Epithelial cell of esophagus (primary cell): ENCODE measurements at regions not wholly inside any gene's neighbourhood (a gene's known extent, or its start where the extent isn't known, plus 50 kb on each side); places are given as distances from the start of the nearest gene placed in this dataset.
A peak's percentile ranks its signal among the peaks of the same experiment; 100 is the strongest.

ENCODE experiments used
- DNase-seq: peaks from one replicate; pipeline ENCODE4 v3.0.0; 2010; ENCODE audit warnings: low read depth
- H3K4me3 ChIP-seq: 2 replicates; pipeline ENCODE4 v1.5.1; 2011; ENCODE audit warnings: mild to moderate bottlenecking, low read length, control low read depth
- TF ChIP-seq, protein P1 (sequence below): IDR thresholded peaks from 2 replicates; pipeline ENCODE4 v1.5.1; 2011; ENCODE audit warnings: low read depth, mild to moderate bottlenecking, low read length, control low read depth, inconsistent platforms; ENCODE audit not compliant: insufficient read depth; ENCODE audit errors: missing control alignments

DNA sequence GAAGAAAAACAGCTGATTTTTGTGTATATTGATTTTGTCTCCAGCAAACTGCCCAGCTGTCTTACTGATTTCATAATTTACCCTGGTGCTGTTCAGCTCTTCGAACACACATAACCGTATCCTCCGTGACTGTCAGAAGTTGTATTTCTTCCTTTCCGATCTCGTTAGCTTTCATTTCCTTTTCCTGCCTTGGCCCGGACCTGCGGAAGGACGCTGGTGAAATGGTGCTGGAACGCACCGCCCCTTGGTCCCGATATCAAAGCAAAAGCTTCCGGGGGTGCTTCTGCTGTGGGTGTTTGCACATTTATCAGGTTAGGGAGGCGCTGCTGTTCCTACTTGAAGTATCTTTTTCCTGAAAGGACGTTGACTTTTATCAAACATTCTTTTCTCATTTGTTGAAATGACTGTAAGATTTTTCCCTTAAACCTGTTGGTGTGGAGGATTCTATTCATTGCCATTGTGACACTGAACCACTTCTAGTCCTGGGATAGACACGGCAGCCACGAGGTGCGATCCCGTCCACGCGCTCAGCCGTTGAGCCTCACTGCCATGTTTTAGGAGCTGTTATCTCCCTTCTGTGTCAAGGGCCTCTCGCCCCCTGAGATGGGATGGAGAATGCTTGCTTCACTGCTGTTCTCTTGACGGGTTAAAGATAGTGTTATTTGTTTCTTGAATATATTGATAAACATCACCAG, 72.6 kb downstream of the FOXL3 start:
- DNase-seq: peak; percentile 14

DNA sequence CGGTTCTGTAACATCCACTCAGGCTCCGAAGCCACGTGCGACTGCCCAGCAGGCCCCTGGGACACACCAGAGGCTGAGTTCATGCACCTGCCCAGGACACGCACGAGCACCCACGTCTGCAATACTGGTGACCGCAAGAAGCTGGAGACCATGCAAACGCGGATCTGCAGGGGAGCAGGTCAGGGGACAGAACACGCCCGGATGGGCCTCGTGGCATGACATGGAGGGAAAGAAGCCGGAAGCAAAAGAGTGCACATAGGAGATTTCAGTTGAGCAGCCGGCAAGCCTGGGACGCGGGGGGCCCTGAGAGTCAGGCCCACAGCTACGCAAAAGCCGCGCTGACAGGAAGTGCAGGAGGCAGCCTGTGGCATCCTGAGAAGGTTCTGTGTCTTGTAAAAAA, 73.7 kb downstream of the FOXL3 start:
- TF ChIP-seq, protein P1, sequence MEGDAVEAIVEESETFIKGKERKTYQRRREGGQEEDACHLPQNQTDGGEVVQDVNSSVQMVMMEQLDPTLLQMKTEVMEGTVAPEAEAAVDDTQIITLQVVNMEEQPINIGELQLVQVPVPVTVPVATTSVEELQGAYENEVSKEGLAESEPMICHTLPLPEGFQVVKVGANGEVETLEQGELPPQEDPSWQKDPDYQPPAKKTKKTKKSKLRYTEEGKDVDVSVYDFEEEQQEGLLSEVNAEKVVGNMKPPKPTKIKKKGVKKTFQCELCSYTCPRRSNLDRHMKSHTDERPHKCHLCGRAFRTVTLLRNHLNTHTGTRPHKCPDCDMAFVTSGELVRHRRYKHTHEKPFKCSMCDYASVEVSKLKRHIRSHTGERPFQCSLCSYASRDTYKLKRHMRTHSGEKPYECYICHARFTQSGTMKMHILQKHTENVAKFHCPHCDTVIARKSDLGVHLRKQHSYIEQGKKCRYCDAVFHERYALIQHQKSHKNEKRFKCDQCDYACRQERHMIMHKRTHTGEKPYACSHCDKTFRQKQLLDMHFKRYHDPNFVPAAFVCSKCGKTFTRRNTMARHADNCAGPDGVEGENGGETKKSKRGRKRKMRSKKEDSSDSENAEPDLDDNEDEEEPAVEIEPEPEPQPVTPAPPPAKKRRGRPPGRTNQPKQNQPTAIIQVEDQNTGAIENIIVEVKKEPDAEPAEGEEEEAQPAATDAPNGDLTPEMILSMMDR: no peak
- H3K4me3 ChIP-seq: no peak overlapping the region
- DNase-seq: no peak

More for the DNA sequence above, 72.6 kb downstream of the FOXL3 start:
- TF ChIP-seq, protein P1: no peak
- H3K4me3 ChIP-seq: no peak overlapping the region

DNA sequence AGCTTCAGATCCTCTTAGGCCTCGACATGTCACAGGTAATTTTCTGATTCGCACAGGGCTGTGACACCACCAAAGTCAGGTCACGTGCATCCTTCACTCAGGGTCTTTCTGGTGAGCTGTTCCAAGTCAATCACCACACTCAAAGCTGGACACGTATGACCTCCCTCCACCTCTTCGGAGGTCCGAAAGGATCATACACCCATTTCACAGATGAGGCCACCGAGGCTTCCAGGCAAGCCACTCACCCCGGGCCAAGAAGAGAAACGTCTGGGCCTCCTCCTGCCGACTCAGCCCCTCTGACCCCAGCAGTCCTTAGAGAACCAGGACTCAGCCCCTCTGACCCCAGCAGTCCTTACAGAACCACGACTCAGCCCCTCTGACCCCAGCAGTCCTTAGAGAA, 74.6 kb downstream of the FOXL3 start:
- H3K4me3 ChIP-seq: no peak overlapping the region
- no peak for DNase-seq
- TF ChIP-seq, protein P1: no peak

DNA sequence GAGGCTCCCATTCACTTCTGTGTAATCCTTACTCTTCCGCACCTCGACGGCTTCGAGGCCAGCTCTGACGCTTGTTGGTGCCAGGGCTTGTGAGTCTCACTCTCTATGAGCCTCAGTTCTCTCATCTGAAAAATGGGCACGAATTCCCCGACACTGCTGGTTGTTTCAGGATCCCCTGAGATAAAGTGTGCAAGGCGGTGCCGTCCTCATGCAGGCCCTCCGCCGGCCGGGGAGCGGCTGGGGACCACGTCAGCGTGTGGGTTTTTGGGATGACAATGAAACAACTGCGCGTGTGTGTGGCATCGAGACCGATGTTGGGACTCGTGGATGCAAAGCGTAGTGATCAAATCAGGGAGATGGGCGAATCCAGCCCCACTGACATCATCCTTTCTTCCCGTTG, 75.6 kb downstream of the FOXL3 start:
- no peak overlapping the region for H3K4me3 ChIP-seq

DNA sequence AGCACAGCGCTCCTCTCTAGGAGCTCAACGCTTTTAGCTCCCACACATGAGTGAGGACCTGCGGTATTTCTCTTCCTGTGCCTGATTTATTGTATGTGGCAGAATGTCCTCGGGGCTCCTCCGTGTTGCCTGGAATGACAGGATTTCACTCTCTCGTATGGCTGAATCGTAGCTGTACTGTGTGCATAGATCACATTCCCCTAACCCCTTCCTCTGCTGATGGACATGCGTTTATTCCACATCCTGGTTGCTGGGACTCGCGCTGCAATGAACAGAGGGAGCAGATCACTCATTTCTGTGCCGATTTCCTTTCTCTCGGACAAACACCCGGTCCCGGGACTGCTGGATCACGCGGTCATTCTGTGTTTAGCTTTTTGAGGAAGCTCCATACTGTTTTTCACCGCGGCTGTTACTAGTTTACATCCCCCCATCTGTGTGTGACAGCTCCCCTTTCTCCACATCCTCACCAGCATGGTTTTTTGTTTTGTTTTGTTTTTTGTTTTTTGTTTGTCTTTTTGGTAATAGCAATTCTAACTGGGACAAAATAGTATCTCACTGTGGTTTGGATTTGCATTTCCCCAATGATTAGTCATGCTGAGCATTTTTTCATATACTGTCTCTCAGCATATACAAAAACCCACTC, 76.3 kb downstream of the FOXL3 start:
- TF ChIP-seq, protein P1: no peak
- peak; percentile 25 for DNase-seq
- no peak overlapping the region for H3K4me3 ChIP-seq

More for the DNA sequence above, 75.6 kb downstream of the FOXL3 start:
- TF ChIP-seq, protein P1: no peak
- DNase-seq: no peak

DNA sequence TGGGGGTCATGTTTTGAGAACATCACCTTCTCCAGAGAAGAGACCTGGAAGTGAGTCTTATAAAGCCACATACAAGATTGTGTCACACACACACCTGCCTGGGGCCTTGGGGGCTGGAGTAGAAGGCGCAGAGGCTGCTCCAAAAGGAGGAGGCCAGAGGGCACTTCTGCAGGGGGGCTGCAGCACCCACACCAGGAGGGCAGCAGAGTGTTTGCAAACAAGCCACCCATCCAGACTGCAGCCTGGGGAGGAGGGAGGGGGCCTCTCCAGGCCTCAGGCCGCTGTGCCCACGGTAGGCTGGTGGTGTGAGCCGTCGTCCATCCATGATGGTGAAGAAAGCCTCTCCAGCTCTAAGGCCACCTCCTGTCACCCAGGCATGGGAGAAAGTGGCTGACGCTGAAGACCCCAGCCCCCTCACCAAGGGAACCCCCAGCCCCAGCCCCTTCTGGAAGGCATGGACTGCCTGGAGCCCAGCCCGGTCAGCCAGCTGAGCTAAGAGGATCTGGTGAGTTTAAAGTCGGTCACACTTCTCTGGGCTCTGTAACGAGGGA, 77.5 kb downstream of the FOXL3 start:
- TF ChIP-seq, protein P1: no peak
- DNase-seq: no peak
- H3K4me3 ChIP-seq: no peak overlapping the region
